Thoracic aorta (tissue), 2 donors: ENCODE measurements at regions not wholly inside any gene's neighbourhood (a gene's known extent, or its start where the extent isn't known, plus 50 kb on each side); places are given as distances from the start of the nearest gene placed in this dataset.

ENCODE experiments used
- ATAC-seq: fragments of 150-250 bp; one replicate; pipeline ENCODE4 v1.8.0; 2017; ENCODE audit warnings: low read depth; ENCODE audit not compliant: insufficient number of reproducible peaks, low FRiP score
- DNase-seq: peaks from one replicate; pipeline ENCODE4 v3.0.0-alpha.2; 2020; ENCODE audit warnings: low spot score
- H3K27ac ChIP-seq, 2 donors: fragments of 200-600 bp; sonication (generic); 1 replicate in 1 of 2; 2 replicates in 1 of 2; pipeline ENCODE4 v1.5.1; 2016; ENCODE audit warnings: mild to moderate bottlenecking in 2 of 2, moderate library complexity in 2 of 2
- H3K27me3 ChIP-seq: fragments of 200-600 bp; sonication (generic); replicated peaks from 2 replicates; pipeline ENCODE4 v1.6.0; 2016; ENCODE audit warnings: mild to moderate bottlenecking; ENCODE audit not compliant: insufficient read depth
- H3K36me3 ChIP-seq: fragments of 200-600 bp; sonication (generic); one replicate; pipeline ENCODE4 v1.5.1; 2016
- H3K4me1 ChIP-seq, 2 donors: fragments of 200-600 bp; sonication (generic); 1 replicate in 1 of 2; 2 replicates in 1 of 2; pipeline versions ENCODE4 v1.5.1 to v1.6.0; 2016; ENCODE audit warnings: low read depth in 2 of 2, mild to moderate bottlenecking in 1 of 2; ENCODE audit not compliant: control insufficient read depth in 1 of 2
- H3K4me3 ChIP-seq: fragments of 200-600 bp; sonication (generic); 2 replicates; pipeline ENCODE4 v1.5.1; 2016; ENCODE audit warnings: mild to moderate bottlenecking
- H3K9me3 ChIP-seq: fragments of 200-600 bp; sonication (generic); 2 replicates; pipeline ENCODE4 v1.5.1; 2016
- TF ChIP-seq, protein P1 (sequence below): fragments of 200-600 bp; sonication (generic); IDR thresholded peaks from one replicate; pipeline ENCODE4 v1.5.1; 2019; ENCODE audit warnings: antibody characterized with exemption

DNA sequence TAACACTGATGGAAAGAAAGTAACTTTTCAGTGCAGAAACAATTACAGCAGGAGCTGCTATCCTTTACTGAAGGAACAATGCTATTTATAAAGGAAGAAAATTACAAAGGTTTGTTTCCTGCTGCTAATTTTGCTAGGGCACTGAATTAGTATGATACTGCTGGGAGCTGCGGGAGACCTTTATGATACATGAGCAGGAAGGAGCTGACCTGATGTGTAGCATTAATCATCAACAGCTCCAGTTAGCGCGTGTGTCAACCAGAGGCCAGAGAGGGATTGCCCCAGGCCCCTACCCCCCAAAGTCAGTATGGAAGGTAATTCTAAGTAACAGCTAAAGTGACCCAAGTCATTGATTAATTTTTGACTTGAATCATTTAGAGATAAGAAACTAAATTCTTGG, 728.9 kb downstream of the PCDH18 start:
- TF ChIP-seq, protein P1, sequence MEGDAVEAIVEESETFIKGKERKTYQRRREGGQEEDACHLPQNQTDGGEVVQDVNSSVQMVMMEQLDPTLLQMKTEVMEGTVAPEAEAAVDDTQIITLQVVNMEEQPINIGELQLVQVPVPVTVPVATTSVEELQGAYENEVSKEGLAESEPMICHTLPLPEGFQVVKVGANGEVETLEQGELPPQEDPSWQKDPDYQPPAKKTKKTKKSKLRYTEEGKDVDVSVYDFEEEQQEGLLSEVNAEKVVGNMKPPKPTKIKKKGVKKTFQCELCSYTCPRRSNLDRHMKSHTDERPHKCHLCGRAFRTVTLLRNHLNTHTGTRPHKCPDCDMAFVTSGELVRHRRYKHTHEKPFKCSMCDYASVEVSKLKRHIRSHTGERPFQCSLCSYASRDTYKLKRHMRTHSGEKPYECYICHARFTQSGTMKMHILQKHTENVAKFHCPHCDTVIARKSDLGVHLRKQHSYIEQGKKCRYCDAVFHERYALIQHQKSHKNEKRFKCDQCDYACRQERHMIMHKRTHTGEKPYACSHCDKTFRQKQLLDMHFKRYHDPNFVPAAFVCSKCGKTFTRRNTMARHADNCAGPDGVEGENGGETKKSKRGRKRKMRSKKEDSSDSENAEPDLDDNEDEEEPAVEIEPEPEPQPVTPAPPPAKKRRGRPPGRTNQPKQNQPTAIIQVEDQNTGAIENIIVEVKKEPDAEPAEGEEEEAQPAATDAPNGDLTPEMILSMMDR: no peak
- Histone ChIP-seq H3K27me3 (no peaks in the 10 kb centered on the region), H3K36me3 (no peaks in the 10 kb centered on the region), H3K4me1 (no peaks in the 10 kb centered on the region), H3K9me3 (no peaks in the 10 kb centered on the region), H3K4me3 (no peak overlapping the region), H3K27ac (no peak overlapping the region)
- DNase-seq: no peak
- no peak for ATAC-seq

DNA sequence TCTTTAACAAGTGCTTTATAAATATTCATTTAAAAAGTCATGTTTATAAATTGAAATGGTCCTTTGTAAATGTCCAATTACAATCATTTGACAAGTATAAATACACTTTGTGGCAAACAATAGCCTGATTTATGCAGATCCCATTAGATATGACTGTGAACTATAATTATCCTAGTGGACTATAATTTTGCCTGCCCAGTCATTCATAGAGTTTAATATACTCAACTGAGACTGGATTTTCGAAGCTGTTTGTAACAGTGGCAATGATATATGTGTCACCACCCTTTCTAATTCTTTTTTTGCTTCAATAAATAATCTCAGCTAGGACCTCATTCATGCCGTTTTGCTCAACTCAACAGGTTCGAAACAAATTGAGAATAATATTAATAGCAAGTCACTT, 732.0 kb downstream of the PCDH18 start:
- H3K4me1 ChIP-seq: no peaks in the 10 kb centered on the region
- no peaks in the 10 kb centered on the region for H3K27me3 ChIP-seq
- ATAC-seq (no peak), DNase-seq (no peak)
- no peaks in the 10 kb centered on the region for H3K36me3 ChIP-seq
- H3K4me3 ChIP-seq: no peak overlapping the region
- TF ChIP-seq, protein P1: no peak
- H3K27ac ChIP-seq: no peak overlapping the region
- no peaks in the 10 kb centered on the region for H3K9me3 ChIP-seq

- Histone ChIP-seq H3K27ac (no peak overlapping the region), H3K36me3 (no peaks in the 10 kb centered on the region), H3K27me3 (no peaks in the 10 kb centered on the region), H3K4me1 (no peaks in the 10 kb centered on the region), H3K9me3 (no peaks in the 10 kb centered on the region), H3K4me3 (no peak overlapping the region)
- ATAC-seq: no peak
- DNase-seq: no peak
- TF ChIP-seq, protein P1: no peak
Measured at GRCh38 chr4:136796953-136797352, 735.3 kb downstream of the PCDH18 start.

DNA sequence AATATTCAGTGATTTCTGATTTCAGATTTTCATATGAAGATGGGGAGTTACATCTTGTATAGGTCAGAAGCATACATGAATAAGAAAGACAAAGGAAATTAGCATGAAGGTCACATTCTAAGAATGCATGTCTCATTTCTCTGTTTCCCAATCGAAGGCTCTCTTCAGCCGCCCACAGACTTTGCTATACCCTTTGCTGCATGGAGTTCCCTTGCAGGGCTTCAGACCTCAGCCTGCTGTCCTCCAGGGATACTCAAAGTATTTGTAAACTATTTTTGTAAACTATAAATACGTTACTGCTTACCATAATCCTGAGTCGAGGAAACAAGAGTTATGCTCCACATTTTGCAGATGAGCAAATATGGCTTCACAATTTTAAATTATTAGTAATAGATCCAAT, 738.4 kb downstream of the PCDH18 start:
- H3K4me1 ChIP-seq: no peaks in the 10 kb centered on the region
- H3K27ac ChIP-seq: no peak overlapping the region
- TF ChIP-seq, protein P1: no peak
- ATAC-seq (no peak), DNase-seq (no peak)
- H3K27me3 ChIP-seq: no peaks in the 10 kb centered on the region
- H3K9me3 ChIP-seq: no peaks in the 10 kb centered on the region
- H3K36me3 ChIP-seq: no peaks in the 10 kb centered on the region
- no peak overlapping the region for H3K4me3 ChIP-seq

DNA sequence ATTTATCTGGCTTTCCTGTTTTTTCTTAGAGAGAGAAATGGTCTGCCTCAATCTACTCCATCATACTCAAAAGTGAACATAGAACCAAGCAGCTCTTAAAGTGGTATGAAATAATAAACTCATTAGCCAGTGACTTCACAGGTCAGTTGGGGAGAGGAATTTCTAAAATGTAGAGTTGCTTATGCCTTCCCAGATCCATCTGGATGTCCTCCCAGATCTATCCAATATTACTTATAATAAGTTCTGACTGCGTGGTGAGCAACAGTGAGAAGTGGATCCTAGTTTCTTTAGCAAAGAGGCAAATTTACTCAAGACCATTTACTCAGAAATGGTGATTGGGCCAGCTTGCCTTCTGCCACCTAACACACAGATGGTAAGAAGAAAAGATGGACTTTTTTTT, 748.0 kb downstream of the PCDH18 start:
- Histone ChIP-seq H3K27ac (no peak overlapping the region), H3K4me1 (no peaks in the 10 kb centered on the region), H3K9me3 (peaks cover 3% of the 10 kb centered on the region), H3K4me3 (no peak overlapping the region), H3K36me3 (no peaks in the 10 kb centered on the region), H3K27me3 (no peaks in the 10 kb centered on the region)
- no peak for ATAC-seq
- no peak for DNase-seq
- TF ChIP-seq, protein P1: no peak
